H1 (cell line): ENCODE measurements at regions not wholly inside any gene's neighbourhood (a gene's known extent, or its start where the extent isn't known, plus 50 kb on each side); places are given as distances from the start of the nearest gene placed in this dataset.

Experiments
- JUN ChIP-seq: IDR thresholded peaks from 2 replicates; pipeline ENCODE4 v1.6.1; 2011; ENCODE audit warnings: low read depth, mild to moderate bottlenecking, improper control_type of control experiment, low read length
- NRF1 ChIP-seq: IDR thresholded peaks from 2 replicates; pipeline ENCODE4 v1.6.1; 2011; ENCODE audit warnings: mild to moderate bottlenecking, low read depth, low read length, improper control_type of control experiment
- TF ChIP-seq, protein P1 (sequence below): fragments of 300-600 bp; sonication (generic); IDR thresholded peaks from 2 replicates; pipeline ENCODE4 v1.7.1; 2012; ENCODE audit warnings: low read length, moderate library complexity, mild to moderate bottlenecking, inconsistent platforms; ENCODE audit not compliant: insufficient replicate concordance

DNA sequence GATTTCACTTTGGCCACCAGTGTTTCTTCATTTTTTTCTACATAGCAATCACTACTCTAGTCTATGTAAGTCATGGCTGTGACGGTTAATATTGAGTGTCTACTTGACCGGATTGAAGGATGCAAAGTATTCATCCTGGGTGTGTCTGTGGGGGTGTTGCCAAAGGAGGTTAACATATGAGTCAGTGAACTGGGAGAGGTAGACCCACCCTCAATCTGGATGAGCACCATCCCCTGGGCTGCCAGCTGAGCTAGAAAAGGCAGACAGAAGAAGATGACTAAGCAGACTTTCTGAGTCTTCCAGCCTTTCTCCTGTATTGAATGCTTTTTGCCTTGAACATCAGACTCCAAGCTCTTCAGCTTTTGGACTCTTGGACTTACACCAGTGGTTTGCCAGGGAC, 265.0 kb upstream of the SLC8A1 start (continued):
- TF ChIP-seq, protein P1, sequence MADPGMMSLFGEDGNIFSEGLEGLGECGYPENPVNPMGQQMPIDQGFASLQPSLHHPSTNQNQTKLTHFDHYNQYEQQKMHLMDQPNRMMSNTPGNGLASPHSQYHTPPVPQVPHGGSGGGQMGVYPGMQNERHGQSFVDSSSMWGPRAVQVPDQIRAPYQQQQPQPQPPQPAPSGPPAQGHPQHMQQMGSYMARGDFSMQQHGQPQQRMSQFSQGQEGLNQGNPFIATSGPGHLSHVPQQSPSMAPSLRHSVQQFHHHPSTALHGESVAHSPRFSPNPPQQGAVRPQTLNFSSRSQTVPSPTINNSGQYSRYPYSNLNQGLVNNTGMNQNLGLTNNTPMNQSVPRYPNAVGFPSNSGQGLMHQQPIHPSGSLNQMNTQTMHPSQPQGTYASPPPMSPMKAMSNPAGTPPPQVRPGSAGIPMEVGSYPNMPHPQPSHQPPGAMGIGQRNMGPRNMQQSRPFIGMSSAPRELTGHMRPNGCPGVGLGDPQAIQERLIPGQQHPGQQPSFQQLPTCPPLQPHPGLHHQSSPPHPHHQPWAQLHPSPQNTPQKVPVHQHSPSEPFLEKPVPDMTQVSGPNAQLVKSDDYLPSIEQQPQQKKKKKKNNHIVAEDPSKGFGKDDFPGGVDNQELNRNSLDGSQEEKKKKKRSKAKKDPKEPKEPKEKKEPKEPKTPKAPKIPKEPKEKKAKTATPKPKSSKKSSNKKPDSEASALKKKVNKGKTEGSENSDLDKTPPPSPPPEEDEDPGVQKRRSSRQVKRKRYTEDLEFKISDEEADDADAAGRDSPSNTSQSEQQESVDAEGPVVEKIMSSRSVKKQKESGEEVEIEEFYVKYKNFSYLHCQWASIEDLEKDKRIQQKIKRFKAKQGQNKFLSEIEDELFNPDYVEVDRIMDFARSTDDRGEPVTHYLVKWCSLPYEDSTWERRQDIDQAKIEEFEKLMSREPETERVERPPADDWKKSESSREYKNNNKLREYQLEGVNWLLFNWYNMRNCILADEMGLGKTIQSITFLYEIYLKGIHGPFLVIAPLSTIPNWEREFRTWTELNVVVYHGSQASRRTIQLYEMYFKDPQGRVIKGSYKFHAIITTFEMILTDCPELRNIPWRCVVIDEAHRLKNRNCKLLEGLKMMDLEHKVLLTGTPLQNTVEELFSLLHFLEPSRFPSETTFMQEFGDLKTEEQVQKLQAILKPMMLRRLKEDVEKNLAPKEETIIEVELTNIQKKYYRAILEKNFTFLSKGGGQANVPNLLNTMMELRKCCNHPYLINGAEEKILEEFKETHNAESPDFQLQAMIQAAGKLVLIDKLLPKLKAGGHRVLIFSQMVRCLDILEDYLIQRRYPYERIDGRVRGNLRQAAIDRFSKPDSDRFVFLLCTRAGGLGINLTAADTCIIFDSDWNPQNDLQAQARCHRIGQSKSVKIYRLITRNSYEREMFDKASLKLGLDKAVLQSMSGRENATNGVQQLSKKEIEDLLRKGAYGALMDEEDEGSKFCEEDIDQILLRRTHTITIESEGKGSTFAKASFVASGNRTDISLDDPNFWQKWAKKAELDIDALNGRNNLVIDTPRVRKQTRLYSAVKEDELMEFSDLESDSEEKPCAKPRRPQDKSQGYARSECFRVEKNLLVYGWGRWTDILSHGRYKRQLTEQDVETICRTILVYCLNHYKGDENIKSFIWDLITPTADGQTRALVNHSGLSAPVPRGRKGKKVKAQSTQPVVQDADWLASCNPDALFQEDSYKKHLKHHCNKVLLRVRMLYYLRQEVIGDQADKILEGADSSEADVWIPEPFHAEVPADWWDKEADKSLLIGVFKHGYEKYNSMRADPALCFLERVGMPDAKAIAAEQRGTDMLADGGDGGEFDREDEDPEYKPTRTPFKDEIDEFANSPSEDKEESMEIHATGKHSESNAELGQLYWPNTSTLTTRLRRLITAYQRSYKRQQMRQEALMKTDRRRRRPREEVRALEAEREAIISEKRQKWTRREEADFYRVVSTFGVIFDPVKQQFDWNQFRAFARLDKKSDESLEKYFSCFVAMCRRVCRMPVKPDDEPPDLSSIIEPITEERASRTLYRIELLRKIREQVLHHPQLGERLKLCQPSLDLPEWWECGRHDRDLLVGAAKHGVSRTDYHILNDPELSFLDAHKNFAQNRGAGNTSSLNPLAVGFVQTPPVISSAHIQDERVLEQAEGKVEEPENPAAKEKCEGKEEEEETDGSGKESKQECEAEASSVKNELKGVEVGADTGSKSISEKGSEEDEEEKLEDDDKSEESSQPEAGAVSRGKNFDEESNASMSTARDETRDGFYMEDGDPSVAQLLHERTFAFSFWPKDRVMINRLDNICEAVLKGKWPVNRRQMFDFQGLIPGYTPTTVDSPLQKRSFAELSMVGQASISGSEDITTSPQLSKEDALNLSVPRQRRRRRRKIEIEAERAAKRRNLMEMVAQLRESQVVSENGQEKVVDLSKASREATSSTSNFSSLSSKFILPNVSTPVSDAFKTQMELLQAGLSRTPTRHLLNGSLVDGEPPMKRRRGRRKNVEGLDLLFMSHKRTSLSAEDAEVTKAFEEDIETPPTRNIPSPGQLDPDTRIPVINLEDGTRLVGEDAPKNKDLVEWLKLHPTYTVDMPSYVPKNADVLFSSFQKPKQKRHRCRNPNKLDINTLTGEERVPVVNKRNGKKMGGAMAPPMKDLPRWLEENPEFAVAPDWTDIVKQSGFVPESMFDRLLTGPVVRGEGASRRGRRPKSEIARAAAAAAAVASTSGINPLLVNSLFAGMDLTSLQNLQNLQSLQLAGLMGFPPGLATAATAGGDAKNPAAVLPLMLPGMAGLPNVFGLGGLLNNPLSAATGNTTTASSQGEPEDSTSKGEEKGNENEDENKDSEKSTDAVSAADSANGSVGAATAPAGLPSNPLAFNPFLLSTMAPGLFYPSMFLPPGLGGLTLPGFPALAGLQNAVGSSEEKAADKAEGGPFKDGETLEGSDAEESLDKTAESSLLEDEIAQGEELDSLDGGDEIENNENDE: no peak
- no peak for TF ChIP-seq JUN
- no peak for TF ChIP-seq NRF1
- TF ChIP-seq, all 59 proteins: peak for 0
